SK-N-SH (cell line): ENCODE measurements at regions not wholly inside any gene's neighbourhood (a gene's known extent, or its start where the extent isn't known, plus 50 kb on each side); places are given as distances from the start of the nearest gene placed in this dataset.
"Not testable (repeated sequence)": the region's sequence is repeated elsewhere in the genome, so short reads cannot be mapped to it uniquely, and the experiment has no call there.

Experiments
- CTCF ChIA-PET: fragments of 300-600, 350-600 bp; formaldehyde crosslinking; extraction: SDS; loops from one replicate; lab custom pipeline; 2021; lab: Yijun Ruan, JAX
- POLR2A ChIA-PET: fragments of 350-600 bp; sonication (Branson Sonifier 250); formaldehyde crosslinking; extraction: SDS; loops from one replicate; lab custom pipeline; 2020; ENCODE audit warnings: antibody characterized with exemption, inconsistent platforms; lab: Yijun Ruan, JAX
- DNase-seq: peaks from one replicate; pipeline ENCODE4 v3.0.0; 2012
- H2AFZ ChIP-seq: fragments of 200-600 bp; sonication (generic); 2 replicates; pipeline ENCODE4 v1.8.1; 2016; ENCODE audit warnings: antibody characterized with exemption, mild to moderate bottlenecking, low read depth
- H3F3A ChIP-seq: fragments of 200-600 bp; sonication (generic); replicated peaks from 2 replicates; pipeline ENCODE3; 2016; ENCODE audit warnings: antibody characterized with exemption, mild to moderate bottlenecking; ENCODE audit not compliant: insufficient read depth
- H3K27ac ChIP-seq, 2 experiments: fragments of 200-500 bp in 1 of 2; fragments of 200-600 bp in 1 of 2; sonication (Bioruptor generic) in 1 of 2; sonication (generic), shearing (Covaris generic) in 1 of 2; 2 replicates each; pipeline versions ENCODE4 v1.5.1 to v1.6.1; 2014 to 2016; ENCODE audit warnings: low read depth in 2 of 2, inconsistent platforms in 1 of 2, low read length in 1 of 2, mild to moderate bottlenecking in 1 of 2, mixed read lengths in 1 of 2
- H3K27me3 ChIP-seq: fragments of 200-600 bp; sonication (generic), shearing (Covaris generic); 2 replicates; pipeline ENCODE4 v1.6.1; 2016; ENCODE audit warnings: mixed run types; ENCODE audit not compliant: insufficient read depth
- H3K36me3 ChIP-seq, 2 experiments: fragments of 200-500 bp in 1 of 2; fragments of 200-600 bp in 1 of 2; sonication (Bioruptor generic) in 1 of 2; sonication (generic) in 1 of 2; replicated peaks in 1 of 2; 2 replicates each; pipeline versions ENCODE3 to v1.5.1; 2014 to 2016; ENCODE audit warnings: low read length in 1 of 2, mild to moderate bottlenecking in 1 of 2; ENCODE audit not compliant: insufficient read depth in 2 of 2, control insufficient read depth in 1 of 2
- H3K4me1 ChIP-seq, 2 experiments: fragments of 200-500 bp in 1 of 2; fragments of 200-600 bp in 1 of 2; sonication (Bioruptor generic) in 1 of 2; sonication (generic), shearing (Covaris generic) in 1 of 2; 2 replicates each; pipeline versions ENCODE4 v1.5.1 to v1.6.1; 2014 to 2016; ENCODE audit warnings: low read depth in 1 of 2, low read length in 1 of 2, mixed run types in 1 of 2; ENCODE audit not compliant: insufficient read depth in 2 of 2, control insufficient read depth in 1 of 2
- H3K4me2 ChIP-seq: fragments of 200-600 bp; sonication (generic), shearing (Covaris generic); 2 replicates; pipeline ENCODE4 v1.6.1; 2017; ENCODE audit warnings: mixed run types
- H3K4me3 ChIP-seq, 2 experiments: fragments of 200-500 bp in 1 of 2; fragments of 200-600 bp in 1 of 2; sonication (Bioruptor generic) in 1 of 2; sonication (generic), shearing (Covaris generic) in 1 of 2; 2 replicates each; pipeline versions ENCODE4 v1.5.1 to v1.8.1; 2014 to 2016; ENCODE audit warnings: low read depth in 2 of 2, inconsistent platforms in 1 of 2, low read length in 1 of 2, mild to moderate bottlenecking in 1 of 2, mixed read lengths in 1 of 2, moderate library complexity in 1 of 2
- H3K79me2 ChIP-seq: fragments of 200-600 bp; sonication (generic); 2 replicates; pipeline ENCODE4 v1.8.1; 2017; ENCODE audit warnings: mild to moderate bottlenecking; ENCODE audit not compliant: insufficient read depth
- H3K9ac ChIP-seq: fragments of 200-600 bp; sonication (generic); 2 replicates; pipeline ENCODE4 v1.6.1; 2017; ENCODE audit warnings: mixed run types
- H3K9me2 ChIP-seq: fragments of 200-600 bp; sonication (generic); 2 replicates; pipeline ENCODE4 v1.6.1; 2017; ENCODE audit warnings: mixed run types
- H3K9me3 ChIP-seq: fragments of 200-600 bp; sonication (generic); 2 replicates; pipeline ENCODE4 v1.6.1; 2017; ENCODE audit warnings: mixed run types, mild to moderate bottlenecking, moderate library complexity
- H4K20me1 ChIP-seq: fragments of 200-600 bp; sonication (generic); 2 replicates; pipeline ENCODE4 v1.6.1; 2017; ENCODE audit warnings: mild to moderate bottlenecking, mixed run types; ENCODE audit not compliant: insufficient read depth
- FOXJ3 ChIP-seq: sonication (generic); formaldehyde crosslinking; IDR thresholded peaks from 2 replicates; pipeline ENCODE4 v1.5.1; 2020; ENCODE audit warnings: mild to moderate bottlenecking, missing genetic modification reagents
- MAX ChIP-seq: IDR thresholded peaks from 2 replicates; pipeline ENCODE4 v1.4.0; 2012; ENCODE audit warnings: low read depth
- MXI1 ChIP-seq: IDR thresholded peaks from 2 replicates; pipeline ENCODE4 v1.6.1; 2012; ENCODE audit warnings: mild to moderate bottlenecking, low read depth, low read length, improper control_type of control experiment
- RCOR1 ChIP-seq: fragments of 150-350 bp; IDR thresholded peaks from 2 replicates; pipeline ENCODE4 v1.6.1; 2017; ENCODE audit warnings: antibody characterized with exemption, low read length
- SIN3A ChIP-seq: IDR thresholded peaks from 2 replicates; pipeline ENCODE4 v1.6.1; 2012; ENCODE audit warnings: low read depth, mild to moderate bottlenecking, low read length, moderate library complexity, borderline replicate concordance
- TCF12 ChIP-seq: IDR thresholded peaks from 2 replicates; pipeline ENCODE4 v1.4.0; 2012
- USF1 ChIP-seq: IDR thresholded peaks from 2 replicates; pipeline ENCODE4 v1.4.0; 2012; ENCODE audit warnings: low read depth, borderline replicate concordance
- WGBS: methylation state at CpG from one replicate; pipeline ENCODE4 v1.1.6; 2017; ENCODE audit warnings: low lambda C conversion rate; 5-methylcytosine and 5-hydroxymethylcytosine counted together

- Histone ChIP-seq H3K79me2 (no peaks in the 10 kb centered on the region), H3K36me3 (no peaks in the 10 kb centered on the region), H3K9ac (no peak overlapping the region), H3K9me3 (no peaks in the 10 kb centered on the region), H3K27me3 (no peaks in the 10 kb centered on the region)
- DNase-seq, result no peak
- CTCF ChIA-PET, result no interaction called here
- TF ChIP-seq FOXJ3 (CRISPR knock-in tag) (no peak), USF1 (peak; percentile 17; the same call in 1 of the 2 replicates)
- TF ChIP-seq, all 33 proteins: peak for 1
- H3F3A ChIP-seq, result no peaks in the 10 kb centered on the region
- H3K27ac ChIP-seq, result no peak overlapping the region
- no peak overlapping the region for H3K4me3 ChIP-seq
- POLR2A ChIA-PET, result no interaction called here
- 82% methylated on average over 4 of the region's 4 CpGs for WGBS
- no peak overlapping the region for H2AFZ ChIP-seq
- H3K9me2 ChIP-seq, result no peaks in the 10 kb centered on the region
- no peak overlapping the region for H3K4me2 ChIP-seq
- peaks cover 0 to 11% of the 10 kb centered on the region in 2 experiments; a peak in 2 of 4 replicates for H3K4me1 ChIP-seq
- no peaks in the 10 kb centered on the region for H4K20me1 ChIP-seq
Measured at GRCh38 chr5:143592648-143593047, 189.2 kb upstream of the NR3C1 start.

- Histone ChIP-seq H3K9me3 (no peaks in the 10 kb centered on the region), H3K4me2 (no peak overlapping the region), H3K4me1 (no peaks in the 10 kb centered on the region; a peak in 1 of 4 replicates), H3K36me3 (no peaks in the 10 kb centered on the region), H3K9me2 (no peaks in the 10 kb centered on the region), H3K9ac (no peak overlapping the region), H3K4me3 (no peak overlapping the region), H3K79me2 (no peaks in the 10 kb centered on the region), H4K20me1 (no peaks in the 10 kb centered on the region), H3K27ac (no peak overlapping the region), H2AFZ (no peak overlapping the region; the same call in none of the 2 replicates)
- ChIA-PET POLR2A (no interaction called here), CTCF (interaction anchor here (1.6 kb wide), 1 partner anchor 9 kb away, joined by 7 read pairs; no protein-coding TSS in a partner anchor)
- 90% methylated on average over 7 of the region's 7 CpGs for WGBS
- TF ChIP-seq MAX (no peak), FOXJ3 (CRISPR knock-in tag) (no peak), SIN3A (no peak), RCOR1 (no peak), TCF12 (no peak), MXI1 (no peak)
- TF ChIP-seq, all 33 proteins: peak for 0
- DNase-seq, result no peak
- H3K27me3 ChIP-seq, result no peaks in the 10 kb centered on the region
- H3F3A ChIP-seq, result no peaks in the 10 kb centered on the region
Measured at GRCh38 chr5:143588933-143589662, 185.6 kb upstream of the NR3C1 start.

DNA sequence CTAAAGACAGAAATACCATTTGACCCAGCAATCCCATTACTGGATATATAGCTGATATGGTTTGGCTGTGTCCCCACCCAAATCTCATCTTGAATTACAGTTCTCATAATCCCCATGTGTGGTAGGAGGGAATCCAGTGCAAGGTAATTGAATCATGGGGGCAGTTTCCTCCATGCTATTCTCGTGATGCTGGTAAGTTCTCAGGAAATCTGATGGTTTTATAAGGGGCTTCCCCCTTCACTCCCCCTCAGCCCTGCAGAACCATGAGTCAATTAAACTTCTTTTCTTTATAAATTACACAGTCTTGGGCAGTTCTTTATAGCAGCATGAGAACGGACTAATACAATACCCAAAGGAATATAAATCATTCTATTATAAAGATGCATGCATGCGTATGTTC, 184.6 kb upstream of the NR3C1 start:
- DNase-seq, H3K36me3 ChIP-seq, H3K27me3 ChIP-seq, H3K4me3 ChIP-seq, H3K27ac ChIP-seq, POLR2A ChIA-PET, H3K4me1 ChIP-seq, H2AFZ ChIP-seq, H3K9ac ChIP-seq, H4K20me1 ChIP-seq, H3K9me2 ChIP-seq, H3F3A ChIP-seq, H3K4me2 ChIP-seq, H3K79me2 ChIP-seq, H3K9me3 ChIP-seq: not testable (repeated sequence)
- 91% methylated on average over 3 of the region's 3 CpGs for WGBS
- CTCF ChIA-PET, result interaction anchor here (0.6 kb wide), 1 partner anchor 970 kb away, joined by 3 read pairs; no protein-coding TSS in a partner anchor
